Cardiac fibroblast (primary cell): ENCODE measurements at regions not wholly inside any gene's neighbourhood (a gene's known extent, or its start where the extent isn't known, plus 50 kb on each side); places are given as distances from the start of the nearest gene placed in this dataset.
"Not testable (repeated sequence)": the region's sequence is repeated elsewhere in the genome, so short reads cannot be mapped to it uniquely, and the experiment has no call there.

Source experiments
- DNase-seq, 2 donors: peaks; one replicate each; pipeline versions ENCODE4 v3.0.0 to v3.0.0-alpha.2; 2010; ENCODE audit warnings: low read depth in 2 of 2
- H3K4me3 ChIP-seq, 2 donors: replicated peaks in 1 of 2; 1 replicate in 1 of 2; 2 replicates in 1 of 2; pipeline ENCODE4 v1.5.1; 2011; ENCODE audit warnings: low read depth in 2 of 2, low read length in 2 of 2, mild to moderate bottlenecking in 2 of 2, moderate library complexity in 1 of 2
- TF ChIP-seq, protein P1 (sequence below): IDR thresholded peaks from one replicate; pipeline ENCODE4 v1.5.1; 2011; ENCODE audit warnings: low read depth, mild to moderate bottlenecking, low read length, inconsistent platforms

DNA sequence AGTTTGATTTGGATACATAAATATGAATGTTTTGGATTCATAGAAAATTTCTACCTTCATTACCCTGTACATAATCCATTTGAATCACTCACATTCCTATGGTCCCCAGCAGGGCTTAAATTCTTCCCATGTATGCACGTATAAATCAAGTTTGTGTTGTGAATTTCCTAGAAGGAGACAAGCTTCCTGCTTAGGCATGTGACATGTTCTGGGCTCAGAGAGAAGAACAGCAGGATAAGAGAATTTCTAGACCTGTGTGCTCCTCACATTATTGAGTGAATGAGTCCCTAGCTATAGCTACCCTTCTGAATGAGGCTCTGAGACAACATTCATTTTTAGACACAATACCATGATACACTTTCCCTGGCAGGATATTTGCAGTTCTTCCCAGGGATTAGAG is 229.1 kb downstream of the YTHDC2 start:
- no peak overlapping the region for H3K4me3 ChIP-seq
- TF ChIP-seq, protein P1, sequence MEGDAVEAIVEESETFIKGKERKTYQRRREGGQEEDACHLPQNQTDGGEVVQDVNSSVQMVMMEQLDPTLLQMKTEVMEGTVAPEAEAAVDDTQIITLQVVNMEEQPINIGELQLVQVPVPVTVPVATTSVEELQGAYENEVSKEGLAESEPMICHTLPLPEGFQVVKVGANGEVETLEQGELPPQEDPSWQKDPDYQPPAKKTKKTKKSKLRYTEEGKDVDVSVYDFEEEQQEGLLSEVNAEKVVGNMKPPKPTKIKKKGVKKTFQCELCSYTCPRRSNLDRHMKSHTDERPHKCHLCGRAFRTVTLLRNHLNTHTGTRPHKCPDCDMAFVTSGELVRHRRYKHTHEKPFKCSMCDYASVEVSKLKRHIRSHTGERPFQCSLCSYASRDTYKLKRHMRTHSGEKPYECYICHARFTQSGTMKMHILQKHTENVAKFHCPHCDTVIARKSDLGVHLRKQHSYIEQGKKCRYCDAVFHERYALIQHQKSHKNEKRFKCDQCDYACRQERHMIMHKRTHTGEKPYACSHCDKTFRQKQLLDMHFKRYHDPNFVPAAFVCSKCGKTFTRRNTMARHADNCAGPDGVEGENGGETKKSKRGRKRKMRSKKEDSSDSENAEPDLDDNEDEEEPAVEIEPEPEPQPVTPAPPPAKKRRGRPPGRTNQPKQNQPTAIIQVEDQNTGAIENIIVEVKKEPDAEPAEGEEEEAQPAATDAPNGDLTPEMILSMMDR = no peak
- DNase-seq = no peak

DNA sequence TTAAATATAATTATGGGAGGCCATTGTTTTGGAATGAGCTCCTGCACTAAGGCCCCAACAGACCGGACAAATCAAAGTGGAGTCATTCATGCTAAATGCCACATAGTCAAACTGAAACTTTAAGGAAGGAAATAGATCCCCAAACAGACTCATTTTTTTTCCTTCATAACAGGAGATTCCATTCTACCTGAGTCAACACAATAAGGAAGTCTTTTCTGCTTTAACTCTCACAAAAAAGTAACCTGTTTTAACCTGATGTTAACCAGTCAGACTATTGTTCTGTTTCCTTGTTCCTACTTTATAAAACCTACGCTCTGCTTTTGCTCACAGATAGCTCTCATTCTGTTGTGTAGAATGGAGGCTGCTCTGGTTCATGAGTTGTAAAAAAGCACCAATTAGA is 234.9 kb downstream of the YTHDC2 start:
- DNase-seq = no peak
- no peak overlapping the region for H3K4me3 ChIP-seq
- TF ChIP-seq, protein P1 = no peak

DNA sequence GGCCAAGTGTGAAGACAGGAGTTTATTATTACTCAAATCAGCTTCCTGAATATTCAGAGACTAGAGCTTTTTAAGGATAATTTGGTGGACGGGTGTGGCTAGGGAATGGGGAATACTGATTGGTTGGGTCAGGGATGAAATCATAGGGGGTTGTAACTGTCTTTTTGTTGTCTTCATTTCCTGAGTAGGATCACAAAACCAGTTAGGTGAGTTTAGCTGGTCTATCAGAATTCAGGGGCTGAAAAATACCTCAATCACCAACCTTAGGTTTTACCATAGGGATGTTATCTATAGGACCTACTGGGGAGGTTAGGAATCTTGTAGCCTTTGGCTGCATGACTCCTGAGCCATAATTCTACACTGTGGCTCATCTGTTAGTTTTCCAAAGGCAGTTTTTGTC is 235.8 kb downstream of the YTHDC2 start:
- H3K4me3 ChIP-seq = no peak overlapping the region
- TF ChIP-seq, protein P1 = no peak
- no peak for DNase-seq

DNA sequence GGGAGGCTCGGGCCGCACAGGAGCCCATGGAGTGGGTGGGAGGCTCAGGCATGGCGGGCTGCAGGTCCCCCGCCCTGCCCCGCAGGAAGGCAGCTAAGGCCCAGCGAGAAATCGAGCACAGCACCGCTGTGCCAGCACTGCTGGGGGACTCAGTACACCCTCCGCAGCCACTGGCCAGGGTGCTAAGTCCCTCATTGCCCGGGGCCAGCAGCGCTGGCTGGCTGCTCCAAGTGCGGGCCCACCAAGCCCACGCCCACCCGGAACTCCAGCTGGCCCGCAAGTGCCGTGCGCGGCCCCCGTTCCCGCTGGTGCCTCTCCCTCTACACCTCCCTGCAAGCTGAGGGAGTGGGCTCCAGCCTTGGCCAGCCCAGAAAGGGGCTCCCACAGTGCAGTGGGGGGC is 239.7 kb downstream of the YTHDC2 start:
- not testable (repeated sequence) for DNase-seq, H3K4me3 ChIP-seq

DNA sequence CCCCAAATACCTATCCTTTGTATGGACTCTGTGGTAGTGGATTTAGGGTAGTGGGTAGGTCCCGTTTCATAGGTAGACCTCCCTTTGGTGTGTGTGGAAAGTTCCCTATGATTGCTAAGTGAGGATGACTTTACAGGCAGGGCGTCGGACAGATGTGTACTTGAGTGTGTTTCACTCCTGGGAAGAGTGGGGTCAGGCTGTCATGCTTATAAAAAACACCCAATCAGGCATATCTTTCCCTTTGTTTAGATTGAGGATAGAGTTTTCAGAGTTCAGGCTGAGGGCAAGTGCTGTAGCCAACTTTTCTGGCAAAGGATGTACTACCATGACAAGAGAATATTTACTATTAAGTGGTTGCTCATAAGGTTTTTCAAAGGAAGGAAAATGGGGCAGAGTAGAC is 242.0 kb downstream of the YTHDC2 start:
- TF ChIP-seq, protein P1 = no peak

DNA sequence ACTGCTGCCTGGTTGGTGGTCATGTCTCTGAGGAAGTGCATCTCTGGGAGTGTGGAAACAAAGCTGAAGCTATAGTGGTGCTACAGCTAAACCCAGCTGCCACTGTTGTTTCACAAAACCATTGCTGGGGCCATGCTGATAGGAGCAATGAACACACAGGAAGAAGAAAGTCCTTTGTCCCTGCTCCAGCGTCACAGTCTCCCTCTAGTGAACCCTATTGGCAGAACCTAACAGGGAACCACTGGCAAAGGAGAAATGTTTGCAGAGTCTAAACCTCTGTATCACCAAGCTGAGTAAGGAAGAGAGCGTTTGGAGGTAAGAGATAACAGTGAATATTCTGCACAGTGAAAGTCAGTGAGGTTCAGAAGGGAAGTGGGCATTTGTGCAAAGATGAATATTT is 244.0 kb downstream of the YTHDC2 start:
- TF ChIP-seq, protein P1 = no peak
- no peak overlapping the region for H3K4me3 ChIP-seq
- DNase-seq = no peak

More for the DNA sequence above, 242.0 kb downstream of the YTHDC2 start:
- DNase-seq = no peak
- H3K4me3 ChIP-seq = no peak overlapping the region

DNA sequence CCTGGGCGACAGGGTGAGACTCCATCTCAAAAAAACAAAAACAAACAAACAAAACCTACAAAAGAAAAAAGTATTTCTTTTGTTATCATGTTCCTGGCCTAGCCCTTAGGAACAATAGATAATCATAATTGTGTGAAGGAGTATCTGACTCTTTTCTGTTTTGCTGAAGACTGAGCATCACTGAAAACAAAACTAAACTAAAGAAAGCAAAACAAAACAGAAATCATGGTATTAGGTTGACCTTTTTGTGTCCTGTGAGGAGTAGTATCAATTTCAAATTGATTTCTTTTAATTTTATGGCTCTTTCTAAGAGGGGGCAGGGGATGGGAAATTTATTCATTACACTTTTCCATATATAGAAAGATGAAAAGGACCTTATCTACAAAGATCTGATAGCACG is 246.0 kb downstream of the YTHDC2 start:
- H3K4me3 ChIP-seq = no peak overlapping the region
- no peak for DNase-seq
- TF ChIP-seq, protein P1 = no peak
